Stimulated activated naive CD4-positive, alpha-beta T cell (primary cell): ENCODE measurements at regions not wholly inside any gene's neighbourhood (a gene's known extent, or its start where the extent isn't known, plus 50 kb on each side); places are given as distances from the start of the nearest gene placed in this dataset.
A peak's percentile ranks its signal among the peaks of the same experiment; 100 is the strongest.

Source experiments
- DNase-seq, 6 experiments: peaks; one replicate each; lab custom pipeline; 2025; lab: John Stamatoyannopoulos, UW

DNA sequence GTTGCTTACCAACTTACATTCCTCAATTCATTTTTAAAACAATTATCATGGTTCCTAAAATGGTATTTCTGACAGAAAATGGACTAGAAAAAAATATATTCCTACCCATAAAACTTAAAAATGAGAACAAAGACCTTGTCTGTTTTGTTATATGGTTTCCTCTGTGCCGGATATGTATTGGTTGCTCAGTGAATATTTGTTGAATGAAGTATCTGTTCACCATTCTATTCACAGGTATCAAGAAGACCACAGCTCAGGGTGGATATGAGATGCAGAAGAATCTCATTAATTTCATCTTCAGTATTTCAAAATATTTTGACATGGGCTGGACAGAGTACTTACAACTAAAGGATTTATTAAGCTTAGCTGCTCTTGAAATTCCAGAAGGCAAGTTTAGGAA is 58.1 kb downstream of the TUSC7 start:
- no peak for DNase-seq

DNA sequence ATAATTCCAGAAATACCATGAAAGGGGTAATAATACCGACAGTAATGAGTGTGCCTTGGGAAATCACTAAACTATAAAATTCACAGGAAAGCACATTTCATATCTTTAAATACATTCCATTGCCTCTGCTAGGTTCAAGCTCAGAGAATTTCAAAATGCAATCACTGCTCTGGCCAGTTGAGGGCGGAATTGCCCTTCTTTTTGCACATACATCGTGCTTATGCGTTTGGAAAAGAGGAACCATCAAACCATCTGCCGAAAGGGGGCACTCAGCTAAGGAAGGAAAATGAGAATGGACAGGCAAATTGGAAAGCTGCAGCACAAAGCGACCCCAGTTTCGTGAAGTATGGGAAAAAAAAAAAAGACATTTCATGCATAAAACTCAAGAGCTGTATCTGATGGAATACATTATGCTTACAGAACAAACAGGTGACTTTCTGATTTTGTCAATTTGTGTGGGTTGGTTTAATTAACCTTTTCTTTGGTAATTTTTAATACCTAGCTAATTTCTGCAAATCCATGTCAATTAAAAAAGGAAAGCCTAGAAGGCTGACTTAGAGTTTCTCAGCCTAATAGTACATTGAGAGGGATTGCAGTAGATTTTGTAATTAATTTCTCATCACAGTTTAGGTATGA is 61.4 kb downstream of the TUSC7 start:
- no peak for DNase-seq

GRCh38 chr3:116776880-116777785 is 67.6 kb downstream of the TUSC7 start:
- DNase-seq: no peak

- DNase-seq: no peak
These were observed 75.6 kb downstream of the TUSC7 start for GRCh38 chr3:116785226-116785625.

DNA sequence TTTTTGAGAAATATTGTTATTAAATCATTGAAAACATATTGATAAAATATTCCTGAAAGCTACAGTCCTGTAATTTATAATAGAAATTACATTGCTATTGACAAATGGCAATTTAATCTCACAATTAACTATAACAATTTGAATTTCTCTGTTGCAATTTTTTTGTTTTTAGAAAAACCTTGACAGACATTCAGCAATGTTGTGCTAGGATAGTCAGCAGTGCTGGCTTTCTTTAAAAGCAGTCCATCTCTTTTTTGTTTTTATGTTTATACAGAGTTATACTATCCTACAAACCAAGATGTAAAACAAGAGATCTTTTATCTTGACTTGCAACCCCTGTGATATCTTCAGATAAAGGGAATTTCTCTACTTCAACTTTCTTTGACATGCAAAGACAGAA is 93.1 kb downstream of the TUSC7 start:
- DNase-seq: no peak

DNA sequence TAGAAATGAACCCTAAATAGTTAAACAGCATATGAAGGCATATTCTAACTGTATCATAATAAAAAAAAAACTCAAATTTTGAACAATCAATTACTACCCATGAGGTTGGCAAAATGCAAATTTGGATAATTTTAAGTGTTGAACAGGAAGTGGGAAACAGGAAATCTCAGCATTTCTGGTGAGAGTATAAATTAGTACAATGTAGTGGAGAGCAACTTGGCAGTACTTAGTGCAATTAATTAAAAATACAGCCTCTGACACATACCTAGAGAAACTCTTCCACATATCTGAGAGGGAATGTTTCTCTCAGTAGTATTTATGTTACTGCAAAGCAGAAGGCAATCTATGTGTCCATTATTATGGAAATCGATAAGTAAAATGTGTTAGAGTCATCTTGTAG is 96.8 kb downstream of the TUSC7 start:
- no peak for DNase-seq

- no peak for DNase-seq
These were observed 99.1 kb downstream of the TUSC7 start for GRCh38 chr3:116808725-116809124.

- DNase-seq: no peak
These were observed 99.6 kb downstream of the TUSC7 start for GRCh38 chr3:116809208-116809607.

- no peak for DNase-seq
These were observed 102.2 kb downstream of the TUSC7 start for GRCh38 chr3:116811754-116812153.

DNA sequence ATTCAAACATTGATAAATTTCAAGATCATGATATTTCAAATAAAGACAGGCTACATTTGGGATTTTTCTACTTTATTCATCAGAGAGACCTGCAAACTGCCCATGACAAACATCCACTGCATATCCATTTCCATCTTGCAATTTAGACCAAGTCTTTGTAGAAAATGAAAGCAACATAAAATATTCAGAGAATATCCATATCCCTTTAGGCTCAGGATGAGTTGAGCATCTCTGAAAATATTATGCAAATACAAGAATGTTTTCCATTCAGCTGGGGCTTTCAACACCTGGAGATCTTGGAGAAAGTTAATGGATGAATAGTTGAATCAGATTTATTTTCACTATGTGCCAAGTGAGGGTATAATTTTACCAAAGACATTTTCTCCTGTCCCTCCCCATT is 103.4 kb downstream of the TUSC7 start:
- no peak for DNase-seq

DNA sequence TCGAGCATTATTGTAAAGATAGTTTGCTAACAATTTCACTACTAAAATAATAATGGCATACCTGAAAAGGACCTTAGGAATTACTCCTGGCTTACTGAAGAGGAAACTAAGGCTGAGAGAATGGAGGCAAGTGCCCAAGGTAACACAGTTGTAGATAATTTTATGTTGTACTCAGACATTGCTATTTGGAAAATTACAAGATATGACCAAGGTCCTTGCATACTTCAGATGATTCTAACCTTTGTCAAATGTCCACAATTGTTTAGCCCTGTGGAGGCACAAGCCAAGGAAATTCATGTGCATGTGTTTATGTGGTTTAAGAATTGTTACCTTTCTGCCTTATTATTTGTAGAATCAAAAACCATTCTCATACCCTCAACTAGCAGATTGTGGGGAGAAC is 105.7 kb downstream of the TUSC7 start:
- no peak for DNase-seq

- no peak for DNase-seq
These were observed 106.4 kb downstream of the TUSC7 start for GRCh38 chr3:116815831-116816588.

- no peak for DNase-seq
These were observed 111.8 kb downstream of the TUSC7 start for GRCh38 chr3:116821371-116821770.

GRCh38 chr3:116824208-116824607 is 114.6 kb downstream of the TUSC7 start:
- DNase-seq: no peak

DNA sequence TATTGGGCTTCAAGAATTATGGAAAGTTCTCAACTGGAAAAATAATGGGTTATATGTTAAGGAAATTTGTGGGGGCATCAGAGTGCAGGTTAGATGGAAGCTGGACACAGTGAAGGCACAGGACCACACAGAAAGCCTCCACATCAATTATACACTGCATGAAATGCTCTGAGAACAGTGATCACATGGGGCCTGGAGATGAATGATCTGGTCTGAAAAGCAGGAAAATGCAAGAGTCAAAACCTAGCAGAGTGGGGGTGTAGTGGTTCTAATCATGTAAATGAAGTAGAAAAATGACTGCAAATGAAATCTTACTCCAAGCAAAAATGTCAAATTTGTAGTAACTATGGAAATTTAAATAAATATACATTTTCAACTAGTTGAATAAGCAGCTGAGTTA is 123.6 kb downstream of the TUSC7 start:
- no peak for DNase-seq

GRCh38 chr3:116834816-116835215 is 125.2 kb downstream of the TUSC7 start:
- DNase-seq: no peak

DNA sequence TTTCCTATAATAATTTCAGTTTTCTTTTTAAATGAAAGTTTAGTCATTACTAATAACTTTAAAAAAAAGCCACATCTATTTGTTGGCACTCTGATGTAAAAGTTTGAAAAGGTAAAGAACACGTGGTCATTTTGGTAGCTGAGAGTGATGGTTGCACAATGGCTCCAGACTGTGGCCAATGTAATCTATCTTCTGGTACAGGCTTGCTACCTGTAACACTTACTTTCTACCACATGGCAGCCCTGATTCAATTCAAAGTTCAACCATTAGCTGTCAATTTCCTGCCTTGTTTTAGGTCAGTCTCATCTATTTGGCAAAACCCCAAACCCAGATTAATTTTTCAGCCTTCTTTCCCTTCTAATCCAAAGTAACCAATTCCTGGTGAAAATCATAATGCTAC is 126.1 kb downstream of the TUSC7 start:
- no peak for DNase-seq

DNA sequence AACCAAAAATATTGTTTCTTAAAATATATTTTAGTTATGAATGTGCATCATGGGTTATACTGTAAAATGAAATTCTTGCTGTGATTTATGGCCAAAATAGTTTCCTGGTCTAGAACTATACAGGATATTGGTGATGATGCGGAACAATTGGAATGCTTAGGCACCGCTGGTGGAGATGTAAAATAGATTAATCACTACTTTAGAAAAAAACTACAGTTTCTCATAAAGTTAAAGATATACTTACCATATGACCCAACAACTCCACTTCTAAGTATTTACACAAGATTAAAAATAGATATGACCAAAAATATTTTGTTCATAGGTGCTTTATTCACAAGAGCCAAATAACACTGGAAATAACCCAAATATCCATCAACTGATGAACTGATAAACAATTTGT is 126.7 kb downstream of the TUSC7 start:
- no peak for DNase-seq

DNA sequence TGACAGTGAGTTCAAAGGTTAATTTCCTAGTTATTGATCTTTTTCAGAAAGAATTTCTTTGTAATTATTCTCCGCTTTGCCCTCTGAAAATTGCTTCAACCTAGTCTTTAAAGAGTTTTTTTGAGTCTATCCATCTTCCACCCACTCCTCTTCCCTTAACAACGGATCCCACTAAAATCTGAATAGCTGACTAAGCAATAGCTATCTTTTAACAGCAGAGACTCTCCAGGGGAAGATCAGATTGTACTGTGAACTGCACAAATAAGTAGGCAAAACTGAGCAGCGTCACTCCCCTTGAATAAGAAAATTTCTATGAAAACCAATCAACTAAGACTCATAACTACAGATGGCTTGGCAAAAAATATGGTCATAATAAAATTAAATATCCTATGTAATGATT is 127.9 kb downstream of the TUSC7 start:
- no peak for DNase-seq

GRCh38 chr3:116841003-116841735 is 131.6 kb downstream of the TUSC7 start:
- no peak for DNase-seq

DNA sequence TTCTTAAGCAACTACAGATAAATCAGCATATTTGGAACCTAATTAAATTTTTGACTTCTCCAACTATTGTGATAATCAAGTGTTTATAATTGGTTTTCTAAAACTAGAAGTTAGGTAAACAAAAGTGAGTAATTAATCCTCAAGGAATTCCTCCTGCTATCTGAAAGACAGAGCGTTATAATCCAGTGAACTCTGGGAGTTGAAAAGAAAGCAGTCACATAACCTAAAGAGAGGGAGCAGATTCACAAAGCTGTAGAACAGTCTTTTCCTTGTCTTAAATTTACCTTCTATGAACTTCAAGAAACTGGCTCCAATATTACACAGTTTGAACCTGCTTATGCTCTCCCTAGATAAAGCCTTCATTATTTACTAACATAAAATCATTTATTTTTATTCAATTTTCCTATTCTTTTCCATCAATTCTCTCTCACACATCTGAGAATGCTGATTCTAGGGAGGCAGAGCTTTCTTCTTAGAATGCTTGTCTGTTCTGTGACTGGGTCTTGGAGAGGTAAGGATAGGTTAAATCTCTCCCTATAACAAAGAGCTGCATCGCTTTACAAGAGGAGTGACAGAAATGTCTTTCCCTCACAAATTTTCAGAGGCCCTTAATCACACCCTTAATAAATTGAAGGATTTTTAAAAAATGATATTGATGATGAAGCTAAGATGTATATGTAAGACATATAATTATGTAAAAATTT is 132.8 kb downstream of the TUSC7 start:
- DNase-seq: peak in 2 of 6 experiments; percentile 8 to 24
